Upper lobe of right lung (tissue), 1 donor: ENCODE measurements at regions not wholly inside any gene's neighbourhood (a gene's known extent, or its start where the extent isn't known, plus 50 kb on each side); places are given as distances from the start of the nearest gene placed in this dataset.

Source experiments
- ATAC-seq: fragments of 200-7000 bp; cut with Tn5 transposase; one replicate; pipeline ENCODE4 v1.9.1; 2020; ENCODE audit warnings: mild to moderate bottlenecking, moderate library complexity
- DNase-seq: peaks from one replicate; pipeline ENCODE4 v3.0.0-alpha.2; 2020
- H3K27ac ChIP-seq: fragments of 200-600 bp; one replicate; pipeline ENCODE4 v1.8.0; 2022
- H3K27me3 ChIP-seq: fragments of 200-600 bp; one replicate; pipeline ENCODE4 v1.8.0; 2022; ENCODE audit warnings: mild to moderate bottlenecking
- H3K36me3 ChIP-seq: fragments of 200-600 bp; one replicate; pipeline ENCODE4 v1.8.0; 2022
- H3K4me1 ChIP-seq: fragments of 200-600 bp; one replicate; pipeline ENCODE4 v1.8.0; 2022
- H3K4me3 ChIP-seq: fragments of 200-600 bp; one replicate; pipeline ENCODE4 v1.8.0; 2022; ENCODE audit warnings: mild to moderate bottlenecking
- H3K9me3 ChIP-seq: fragments of 200-600 bp; one replicate; pipeline ENCODE4 v1.8.0; 2022
- intact Hi-C: fragments of 100-400 bp; cut with DNase I; formaldehyde crosslinking; loops from one replicate; pipeline ENCODE4 v1.11.0; 2022
- TF ChIP-seq, protein P1 (sequence below): fragments of 200-600 bp; IDR thresholded peaks from one replicate; pipeline ENCODE4 v1.8.0; 2022; ENCODE audit warnings: antibody characterized with exemption
- donor health status: DM: no; HTN: yes; CAD: no; lungs with severe emphysema.

DNA sequence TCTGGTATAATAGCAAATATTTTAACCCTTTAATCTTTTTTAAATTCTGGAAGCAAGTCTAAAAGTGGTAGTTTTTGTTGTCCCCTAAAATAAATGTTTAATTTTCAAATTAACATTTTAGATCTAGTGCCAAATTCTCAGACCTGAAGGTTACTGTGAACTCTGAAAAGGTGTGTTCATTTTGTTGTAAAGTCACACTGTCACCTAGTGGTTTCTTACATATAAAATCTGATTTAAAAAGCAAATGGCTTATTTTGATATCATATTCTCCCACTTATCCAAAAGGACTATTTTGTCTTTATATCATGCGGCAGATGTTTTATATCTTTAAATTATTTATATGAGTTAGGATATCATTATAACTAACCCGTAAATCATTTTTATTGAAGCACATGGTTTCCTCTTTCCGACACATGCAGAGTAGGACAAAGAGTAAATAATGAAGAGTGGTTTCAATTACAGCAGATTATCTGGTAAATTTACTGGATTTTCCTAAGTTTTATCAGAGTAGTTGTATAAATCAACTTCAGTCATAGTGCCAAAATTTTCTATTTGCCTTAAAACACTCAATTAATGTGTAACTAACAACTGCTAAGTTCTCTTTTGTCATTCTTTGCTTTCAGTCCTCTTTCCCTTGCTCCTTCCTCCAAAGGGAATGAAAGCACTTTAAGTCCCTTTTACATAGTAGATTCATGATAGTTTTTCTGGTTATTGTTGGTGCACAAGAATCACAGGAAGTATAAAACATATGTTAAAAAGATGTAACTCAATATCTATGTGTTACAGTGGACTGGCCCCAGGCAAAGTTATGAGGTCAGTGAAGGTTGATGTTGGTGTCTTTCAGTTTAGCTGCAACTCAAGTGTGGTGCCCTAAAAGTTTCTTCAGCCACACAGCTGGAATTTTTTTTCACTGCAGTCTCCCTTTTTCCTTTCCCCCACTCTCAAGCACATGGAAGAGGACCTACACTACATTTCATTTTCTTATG is 189.6 kb downstream of the COX7C start:
- Histone ChIP-seq H3K9me3 (no peaks in the 10 kb centered on the region), H3K4me3 (no peak overlapping the region), H3K4me1 (no peaks in the 10 kb centered on the region), H3K27me3 (no peaks in the 10 kb centered on the region), H3K36me3 (no peaks in the 10 kb centered on the region), H3K27ac (no peak overlapping the region)
- ATAC-seq (no peak), DNase-seq (no peak)
- intact Hi-C loops: no loop called here
- TF ChIP-seq, protein P1, sequence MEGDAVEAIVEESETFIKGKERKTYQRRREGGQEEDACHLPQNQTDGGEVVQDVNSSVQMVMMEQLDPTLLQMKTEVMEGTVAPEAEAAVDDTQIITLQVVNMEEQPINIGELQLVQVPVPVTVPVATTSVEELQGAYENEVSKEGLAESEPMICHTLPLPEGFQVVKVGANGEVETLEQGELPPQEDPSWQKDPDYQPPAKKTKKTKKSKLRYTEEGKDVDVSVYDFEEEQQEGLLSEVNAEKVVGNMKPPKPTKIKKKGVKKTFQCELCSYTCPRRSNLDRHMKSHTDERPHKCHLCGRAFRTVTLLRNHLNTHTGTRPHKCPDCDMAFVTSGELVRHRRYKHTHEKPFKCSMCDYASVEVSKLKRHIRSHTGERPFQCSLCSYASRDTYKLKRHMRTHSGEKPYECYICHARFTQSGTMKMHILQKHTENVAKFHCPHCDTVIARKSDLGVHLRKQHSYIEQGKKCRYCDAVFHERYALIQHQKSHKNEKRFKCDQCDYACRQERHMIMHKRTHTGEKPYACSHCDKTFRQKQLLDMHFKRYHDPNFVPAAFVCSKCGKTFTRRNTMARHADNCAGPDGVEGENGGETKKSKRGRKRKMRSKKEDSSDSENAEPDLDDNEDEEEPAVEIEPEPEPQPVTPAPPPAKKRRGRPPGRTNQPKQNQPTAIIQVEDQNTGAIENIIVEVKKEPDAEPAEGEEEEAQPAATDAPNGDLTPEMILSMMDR: no peak

DNA sequence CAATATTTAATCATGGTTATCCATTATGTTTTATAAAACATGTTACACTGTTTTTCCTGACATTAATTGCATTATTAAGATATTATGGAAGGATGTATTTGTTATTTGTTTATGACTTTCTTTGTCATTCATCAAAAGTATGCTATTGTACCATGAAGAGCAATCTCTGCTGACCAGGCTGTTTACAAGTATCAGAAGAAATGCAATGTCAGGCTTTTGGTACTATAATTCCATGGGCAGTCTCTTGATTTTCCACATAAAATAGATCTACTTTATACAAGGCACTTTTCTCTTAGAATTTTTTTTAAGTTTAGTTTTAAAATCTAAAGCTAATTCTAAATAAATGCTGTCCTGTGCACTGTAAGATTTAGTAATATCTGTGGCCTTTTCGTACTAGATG is 196.6 kb downstream of the COX7C start:
- TF ChIP-seq, protein P1: no peak
- ATAC-seq: no peak
- H3K27me3 ChIP-seq: no peaks in the 10 kb centered on the region
- H3K4me3 ChIP-seq: no peak overlapping the region
- no peak overlapping the region for H3K27ac ChIP-seq
- no peaks in the 10 kb centered on the region for H3K4me1 ChIP-seq
- DNase-seq: no peak
- no peaks in the 10 kb centered on the region for H3K9me3 ChIP-seq
- no peaks in the 10 kb centered on the region for H3K36me3 ChIP-seq
- intact Hi-C loops: no loop called here

DNA sequence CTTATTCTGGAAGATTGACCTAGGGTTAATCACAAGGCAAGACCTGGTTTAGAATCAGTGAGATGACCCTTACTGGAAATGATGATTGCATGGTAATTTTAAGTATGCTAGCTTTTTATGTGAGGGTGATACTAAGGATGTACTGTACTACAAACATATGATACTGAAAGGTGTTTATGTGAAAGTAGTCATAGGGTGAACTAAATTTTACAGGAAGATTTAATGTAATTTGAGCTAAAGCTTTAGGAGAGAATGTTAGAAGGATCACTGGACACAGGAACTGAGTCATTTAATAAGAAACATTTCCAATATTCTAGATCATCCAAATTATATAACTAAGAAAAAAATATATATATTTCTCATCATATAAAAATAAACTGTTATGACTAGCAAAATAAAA is 197.2 kb downstream of the COX7C start:
- Histone ChIP-seq H3K4me3 (no peak overlapping the region), H3K4me1 (no peaks in the 10 kb centered on the region), H3K27ac (no peak overlapping the region), H3K9me3 (no peaks in the 10 kb centered on the region), H3K36me3 (no peaks in the 10 kb centered on the region), H3K27me3 (no peaks in the 10 kb centered on the region)
- DNase-seq: no peak
- ATAC-seq: no peak
- intact Hi-C loops: no loop called here
- TF ChIP-seq, protein P1: no peak

DNA sequence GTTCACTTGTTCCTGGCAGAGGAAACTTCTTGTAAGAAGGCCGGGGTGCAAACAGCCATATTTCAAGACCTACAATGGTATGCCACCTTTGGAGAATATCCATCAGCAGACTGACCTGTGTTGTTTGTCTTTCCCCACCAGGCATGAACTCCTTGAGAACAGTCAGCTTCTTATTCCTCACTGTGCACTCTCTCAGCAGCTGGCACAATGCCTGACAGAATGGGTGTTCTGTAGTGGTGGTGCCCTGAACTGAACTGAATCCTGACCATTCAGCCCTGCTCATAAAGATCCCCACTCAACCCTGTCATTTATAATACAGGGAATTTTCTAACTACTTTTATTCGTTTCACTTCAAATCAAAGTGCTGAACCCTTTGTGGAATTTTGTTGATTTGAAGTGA is 206.9 kb downstream of the COX7C start:
- Histone ChIP-seq H3K36me3 (no peaks in the 10 kb centered on the region), H3K4me3 (no peak overlapping the region), H3K27me3 (no peaks in the 10 kb centered on the region), H3K4me1 (no peaks in the 10 kb centered on the region), H3K9me3 (no peaks in the 10 kb centered on the region), H3K27ac (no peak overlapping the region)
- ATAC-seq: no peak
- TF ChIP-seq, protein P1: no peak
- DNase-seq: no peak
- intact Hi-C loops: no loop called here

DNA sequence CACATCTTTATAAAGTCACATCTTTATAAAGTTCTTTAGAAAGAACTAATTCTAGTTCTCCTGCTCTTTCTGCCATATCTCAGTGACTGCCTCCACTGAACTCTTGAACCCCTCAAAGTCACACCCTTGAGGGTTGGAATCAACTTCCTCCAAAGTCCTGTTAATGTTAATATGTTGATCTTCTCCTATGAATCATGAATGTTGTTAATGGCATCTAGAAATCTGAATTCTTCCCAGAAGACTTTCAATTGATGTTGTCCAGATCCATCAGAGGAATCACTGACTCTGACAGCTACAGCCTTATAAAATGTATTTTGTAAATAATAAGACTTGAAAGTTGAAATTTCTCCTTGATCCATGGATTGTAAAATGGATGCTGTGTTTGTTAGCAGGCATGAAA is 213.4 kb downstream of the COX7C start:
- no peak overlapping the region for H3K27ac ChIP-seq
- no peaks in the 10 kb centered on the region for H3K4me1 ChIP-seq
- H3K4me3 ChIP-seq: no peak overlapping the region
- intact Hi-C loops: no loop called here
- DNase-seq (no peak), ATAC-seq (no peak)
- H3K27me3 ChIP-seq: no peaks in the 10 kb centered on the region
- TF ChIP-seq, protein P1: no peak
- H3K36me3 ChIP-seq: no peaks in the 10 kb centered on the region
- H3K9me3 ChIP-seq: no peaks in the 10 kb centered on the region
